T-cell (primary cell): ENCODE measurements at regions not wholly inside any gene's neighbourhood (a gene's known extent, or its start where the extent isn't known, plus 50 kb on each side); places are given as distances from the start of the nearest gene placed in this dataset.

Experiments
- ATAC-seq, 4 experiments: fragments of 200-7000 bp in 3 of 4; fragments of 150-1000 bp in 1 of 4; cut with Tn5 transposase; replicated peaks in 1 of 4; 1 replicate in 3 of 4; 2 replicates in 1 of 4; pipeline ENCODE4 v1.10.0; 2021; ENCODE audit warnings: moderate library complexity in 3 of 4, mild to moderate bottlenecking in 2 of 4, moderate number of reproducible peaks in 1 of 4
- CTCF ChIA-PET, 2 donors: fragments of 300-600 bp; sonication (Branson Sonifier 250); formaldehyde crosslinking; loops; one replicate each; lab custom pipeline; 2022; ENCODE audit warnings: antibody characterized with exemption in 2 of 2; lab: Charles Lee
- POLR2A ChIA-PET, 2 donors: fragments of 300-600 bp; sonication (Branson Sonifier 250); formaldehyde crosslinking; loops; one replicate each; lab custom pipeline; 2022; ENCODE audit warnings: antibody characterized with exemption in 2 of 2; lab: Charles Lee
- DNase-seq, 35 experiments: peaks; one replicate each; pipeline versions ENCODE4 v3.0.0 to v3.0.0-alpha.2; 2013 to 2023
- H3K27ac ChIP-seq: one replicate; pipeline ENCODE4 v1.5.1; 2013; ENCODE audit warnings: low read length
- H3K27me3 ChIP-seq, 2 experiments: replicated peaks in 1 of 2; 1 replicate in 1 of 2; 2 replicates in 1 of 2; pipeline versions ENCODE4 v1.6.1 to v1.7.0; 2013; ENCODE audit warnings: low read length in 1 of 2, mixed read lengths in 1 of 2; ENCODE audit not compliant: control insufficient read depth in 2 of 2, insufficient read depth in 2 of 2; ENCODE audit errors: extremely low read depth in 1 of 2
- H3K36me3 ChIP-seq, 2 donors: 1 replicate in 1 of 2; 2 replicates in 1 of 2; pipeline versions ENCODE4 v1.6.1 to v1.7.0; 2013; ENCODE audit warnings: low read length in 1 of 2; ENCODE audit not compliant: control insufficient read depth in 2 of 2, insufficient read depth in 1 of 2; ENCODE audit errors: extremely low read depth in 1 of 2
- H3K4me1 ChIP-seq, 2 experiments: 1 replicate in 1 of 2; 2 replicates in 1 of 2; pipeline versions ENCODE4 v1.6.1 to v1.7.0; 2013; ENCODE audit warnings: low read length in 2 of 2, mixed read lengths in 1 of 2; ENCODE audit not compliant: insufficient read depth in 2 of 2, control insufficient read depth in 1 of 2; ENCODE audit errors: extremely low read depth in 1 of 2
- H3K4me3 ChIP-seq, 2 donors: 1 replicate in 1 of 2; 2 replicates in 1 of 2; pipeline versions ENCODE4 v1.5.1 to v1.7.0; 2013; ENCODE audit warnings: mild to moderate bottlenecking in 2 of 2, low read length in 1 of 2, moderate library complexity in 1 of 2; ENCODE audit not compliant: control insufficient read depth in 1 of 2; ENCODE audit errors: extremely low read depth in 1 of 2
- H3K9me3 ChIP-seq: 2 replicates; pipeline ENCODE4 v1.7.0; 2013
- H3K27ac Mint-ChIP-seq, 2 donors: one replicate each; pipeline ENCODE4 v1.8.0; 2020 to 2021; ENCODE audit warnings: mild to moderate bottlenecking in 2 of 2, mixed read lengths in 2 of 2
- H3K27me3 Mint-ChIP-seq, 2 donors: one replicate each; pipeline ENCODE4 v1.8.0; 2021 to 2022; ENCODE audit warnings: mixed read lengths in 2 of 2
- H3K36me3 Mint-ChIP-seq: one replicate; pipeline ENCODE4 v1.8.0; 2021; ENCODE audit warnings: mixed read lengths
- H3K4me1 Mint-ChIP-seq, 3 donors: one replicate each; pipeline ENCODE4 v1.8.0; 2020 to 2022; ENCODE audit warnings: mixed read lengths in 3 of 3, mild to moderate bottlenecking in 1 of 3
- H3K4me3 Mint-ChIP-seq, 3 donors: one replicate each; pipeline ENCODE4 v1.8.0; 2020 to 2022; ENCODE audit warnings: mild to moderate bottlenecking in 3 of 3, mixed read lengths in 3 of 3, moderate library complexity in 3 of 3
- H3K9me3 Mint-ChIP-seq, 3 donors: one replicate each; pipeline ENCODE4 v1.8.0; 2020 to 2022; ENCODE audit warnings: mixed read lengths in 3 of 3
- WGBS: methylation state at CpG from one replicate; pipeline ENCODE4 v1.1.5; 2013; ENCODE audit warnings: missing lambda C conversion rate; ENCODE audit not compliant: insufficient coverage; 5-methylcytosine and 5-hydroxymethylcytosine counted together

DNA sequence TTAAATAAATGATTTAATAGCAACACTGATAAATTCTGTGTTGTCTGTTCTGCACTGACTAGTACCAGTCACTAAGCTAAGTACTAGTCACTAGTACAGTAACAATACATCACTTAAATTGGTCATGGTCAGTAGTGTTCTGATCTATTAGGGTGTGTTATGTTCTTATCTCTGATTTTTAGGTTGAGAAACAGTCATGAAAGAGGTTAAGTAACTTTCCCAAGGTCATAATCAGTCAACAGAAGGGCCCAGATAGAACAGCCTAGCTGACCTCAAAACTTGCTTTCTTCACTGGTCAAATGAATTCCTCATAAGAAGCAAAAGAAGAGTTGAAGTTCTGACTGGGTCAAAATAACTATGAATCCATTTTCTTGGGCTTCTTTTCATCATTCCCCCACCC is 1492.7 kb downstream of the MAT2B start:
- POLR2A ChIA-PET: no interaction called here
- H3K4me3 ChIP-seq: no peak overlapping the region
- Mint-ChIP-seq H3K4me1 (no peaks in the 10 kb centered on the region), H3K27ac (no peak overlapping the region), H3K36me3 (no peaks in the 10 kb centered on the region), H3K9me3 (peaks cover 0 to 26% (median 16%) of the 10 kb centered on the region in 3 donors), H3K4me3 (no peak overlapping the region), H3K27me3 (no peaks in the 10 kb centered on the region)
- CTCF ChIA-PET: no interaction called here
- H3K27me3 ChIP-seq: no peaks in the 10 kb centered on the region
- ATAC-seq: no peak
- no peak for DNase-seq
- no peaks in the 10 kb centered on the region for H3K4me1 ChIP-seq
- H3K27ac ChIP-seq: no peak overlapping the region
- H3K9me3 ChIP-seq: no peaks in the 10 kb centered on the region
- no peaks in the 10 kb centered on the region for H3K36me3 ChIP-seq

DNA sequence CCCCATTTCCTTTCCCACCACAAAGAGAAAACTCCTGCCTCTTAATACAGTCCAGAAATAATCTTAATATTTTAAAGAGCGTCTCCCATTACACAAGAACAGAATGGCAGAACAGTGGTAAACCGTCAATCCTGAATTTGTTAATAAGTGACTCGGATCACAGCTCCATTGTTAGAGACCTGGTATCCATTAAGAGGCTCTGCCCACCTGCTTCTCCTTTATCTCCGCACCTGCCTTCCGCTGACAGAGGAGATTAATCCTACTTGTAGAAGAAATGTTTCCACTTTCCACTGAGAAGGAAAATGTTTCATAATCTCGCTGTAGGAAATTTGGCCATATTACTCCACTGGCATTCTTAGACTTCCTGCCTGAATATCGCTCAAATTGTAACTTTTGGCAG is 1493.2 kb downstream of the MAT2B start:
- Mint-ChIP-seq H3K4me3 (no peak overlapping the region), H3K27ac (no peak overlapping the region), H3K36me3 (no peaks in the 10 kb centered on the region), H3K27me3 (no peaks in the 10 kb centered on the region), H3K4me1 (no peaks in the 10 kb centered on the region), H3K9me3 (peaks cover 0 to 22% (median 12%) of the 10 kb centered on the region in 3 donors)
- H3K4me1 ChIP-seq: no peaks in the 10 kb centered on the region
- ChIA-PET POLR2A (no interaction called here), CTCF (no interaction called here)
- H3K27me3 ChIP-seq: no peaks in the 10 kb centered on the region
- no peak overlapping the region for H3K27ac ChIP-seq
- WGBS: 100% methylated on average over 2 of the region's 7 CpGs
- DNase-seq: no peak
- H3K36me3 ChIP-seq: no peaks in the 10 kb centered on the region
- H3K9me3 ChIP-seq: no peaks in the 10 kb centered on the region
- no peak overlapping the region for H3K4me3 ChIP-seq
- ATAC-seq: no peak

DNA sequence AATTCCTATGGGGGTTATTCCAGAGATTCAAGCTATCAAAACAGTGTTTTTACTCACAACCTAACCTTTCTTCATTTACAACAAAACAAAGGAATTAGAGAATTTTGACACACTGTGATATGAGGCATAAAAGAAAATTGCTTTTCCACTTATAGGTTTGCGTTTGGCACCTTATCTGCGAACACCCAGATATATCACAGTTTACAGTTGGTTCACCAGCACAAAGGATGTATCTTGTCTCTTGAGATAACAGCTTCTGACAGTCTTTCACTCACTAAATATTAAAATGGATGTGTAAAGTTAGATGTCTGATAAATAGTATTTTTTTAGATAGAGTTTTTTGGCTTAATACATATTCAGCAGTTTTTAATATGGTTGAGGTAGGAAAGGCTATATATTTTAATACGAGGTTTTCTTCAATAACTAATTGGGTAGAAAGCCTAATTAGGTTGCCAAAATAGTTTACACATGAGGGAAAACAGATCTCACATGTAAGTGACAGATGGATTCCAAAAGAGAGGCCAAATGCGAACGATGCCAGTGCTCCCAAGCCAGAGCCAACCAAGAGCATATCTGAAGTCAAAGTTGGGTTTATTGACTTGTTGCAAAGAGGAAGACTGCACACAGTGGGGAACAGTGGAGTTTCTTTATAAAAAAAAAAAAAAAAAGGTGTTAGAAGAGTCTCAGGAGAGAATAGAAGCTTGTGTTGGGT is 1495.2 kb downstream of the MAT2B start:
- Mint-ChIP-seq H3K36me3 (no peaks in the 10 kb centered on the region), H3K27ac (no peak overlapping the region), H3K9me3 (peaks cover 5 to 22% (median 7%) of the 10 kb centered on the region in 3 donors), H3K27me3 (no peaks in the 10 kb centered on the region), H3K4me3 (no peak overlapping the region), H3K4me1 (no peaks in the 10 kb centered on the region)
- ChIA-PET CTCF (no interaction called here), POLR2A (no interaction called here)
- Histone ChIP-seq H3K27ac (no peak overlapping the region), H3K4me3 (no peak overlapping the region), H3K36me3 (no peaks in the 10 kb centered on the region), H3K4me1 (no peaks in the 10 kb centered on the region), H3K27me3 (no peaks in the 10 kb centered on the region), H3K9me3 (no peaks in the 10 kb centered on the region)
- WGBS: 90% methylated on average over 2 of the region's 5 CpGs
- ATAC-seq: no peak
- no peak for DNase-seq

- no peak overlapping the region for H3K27ac Mint-ChIP-seq
- CTCF ChIA-PET: no interaction called here
- no peak overlapping the region for H3K4me3 Mint-ChIP-seq
- Histone ChIP-seq H3K27ac (no peak overlapping the region), H3K27me3 (no peaks in the 10 kb centered on the region), H3K4me3 (no peak overlapping the region), H3K4me1 (no peaks in the 10 kb centered on the region), H3K9me3 (no peaks in the 10 kb centered on the region), H3K36me3 (no peaks in the 10 kb centered on the region)
- DNase-seq (no peak), ATAC-seq (no peak)
- H3K4me1 Mint-ChIP-seq: no peaks in the 10 kb centered on the region
- peaks cover 5 to 15% (median 9%) of the 10 kb centered on the region in 3 donors for H3K9me3 Mint-ChIP-seq
- POLR2A ChIA-PET: no interaction called here
- no CpG with 5 or more reads among the region's 3 CpGs for WGBS
- H3K36me3 Mint-ChIP-seq: no peaks in the 10 kb centered on the region
- H3K27me3 Mint-ChIP-seq: no peaks in the 10 kb centered on the region
These were observed 1497.9 kb downstream of the MAT2B start for GRCh38 chr5:165003283-165003682.

- H3K4me1 Mint-ChIP-seq: no peaks in the 10 kb centered on the region
- CTCF ChIA-PET: no interaction called here
- H3K4me1 ChIP-seq: no peaks in the 10 kb centered on the region
These were observed 1498.8 kb downstream of the MAT2B start for GRCh38 chr5:165004175-165004574.

GRCh38 chr5:165014439-165014838 is 1509.0 kb downstream of the MAT2B start:
- ChIA-PET POLR2A (no interaction called here), CTCF (no interaction called here)
- WGBS: no CpG with 5 or more reads among the region's 5 CpGs
- no peaks in the 10 kb centered on the region for H3K4me1 ChIP-seq
- Mint-ChIP-seq H3K36me3 (no peaks in the 10 kb centered on the region), H3K27me3 (no peaks in the 10 kb centered on the region), H3K9me3 (peaks cover 7 to 11% (median 11%) of the 10 kb centered on the region in 3 donors), H3K4me3 (no peak overlapping the region), H3K4me1 (no peaks in the 10 kb centered on the region), H3K27ac (no peak overlapping the region)
- no peaks in the 10 kb centered on the region for H3K27me3 ChIP-seq
- H3K9me3 ChIP-seq: no peaks in the 10 kb centered on the region
- no peak overlapping the region for H3K4me3 ChIP-seq
- DNase-seq (no peak), ATAC-seq (no peak)
- H3K27ac ChIP-seq: no peak overlapping the region
- no peaks in the 10 kb centered on the region for H3K36me3 ChIP-seq

More at GRCh38 chr5:165004175-165004574, 1498.8 kb downstream of the MAT2B start:
- no peaks in the 10 kb centered on the region for H3K27me3 ChIP-seq
- no CpG with 5 or more reads among the region's 2 CpGs for WGBS
- H3K27ac ChIP-seq: no peak overlapping the region
- no peaks in the 10 kb centered on the region for H3K9me3 ChIP-seq
- no peaks in the 10 kb centered on the region for H3K36me3 ChIP-seq
- DNase-seq (no peak), ATAC-seq (no peak)
- POLR2A ChIA-PET: no interaction called here
- Mint-ChIP-seq H3K36me3 (no peaks in the 10 kb centered on the region), H3K27me3 (no peaks in the 10 kb centered on the region), H3K9me3 (peaks cover 5 to 12% (median 5%) of the 10 kb centered on the region in 3 donors), H3K4me3 (no peak overlapping the region), H3K27ac (no peak overlapping the region)
- no peak overlapping the region for H3K4me3 ChIP-seq

DNA sequence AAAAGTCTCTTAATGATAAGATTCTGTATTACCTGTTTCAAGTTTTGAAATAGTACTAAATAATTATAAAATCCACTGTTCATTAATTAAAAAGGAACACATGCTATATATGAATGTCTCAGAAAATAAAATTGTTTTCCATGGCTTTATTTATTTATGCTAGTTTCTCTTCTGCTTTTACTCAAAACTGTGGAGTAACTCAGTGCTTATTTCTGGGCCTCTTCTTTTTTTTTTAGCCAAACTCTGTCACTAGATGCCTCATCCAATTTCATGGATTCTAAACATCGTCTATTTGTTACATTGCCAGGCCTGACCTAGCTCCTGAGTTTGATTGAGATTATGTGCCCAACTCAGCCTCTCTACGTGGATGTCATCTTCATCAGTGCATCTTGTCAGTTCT is 1509.7 kb downstream of the MAT2B start:
- H3K9me3 Mint-ChIP-seq: peaks cover 7 to 11% (median 11%) of the 10 kb centered on the region in 3 donors
- H3K27ac Mint-ChIP-seq: no peak overlapping the region
- Histone ChIP-seq H3K27me3 (no peaks in the 10 kb centered on the region), H3K4me1 (no peaks in the 10 kb centered on the region), H3K9me3 (no peaks in the 10 kb centered on the region), H3K27ac (no peak overlapping the region), H3K36me3 (no peaks in the 10 kb centered on the region), H3K4me3 (no peak overlapping the region)
- H3K4me3 Mint-ChIP-seq: no peak overlapping the region
- CTCF ChIA-PET: no interaction called here
- no peaks in the 10 kb centered on the region for H3K27me3 Mint-ChIP-seq
- 75% methylated on average over 2 of the region's 2 CpGs for WGBS
- POLR2A ChIA-PET: no interaction called here
- ATAC-seq (no peak), DNase-seq (no peak)
- no peaks in the 10 kb centered on the region for H3K4me1 Mint-ChIP-seq
- no peaks in the 10 kb centered on the region for H3K36me3 Mint-ChIP-seq
